Esophagus squamous epithelium (tissue), 4 donors: ENCODE measurements at regions not wholly inside any gene's neighbourhood (a gene's known extent, or its start where the extent isn't known, plus 50 kb on each side); places are given as distances from the start of the nearest gene placed in this dataset.

Experiments
- CTCF ChIP-seq, 6 experiments: fragments of 450-650 bp in 4 of 6; fragments of 200-600 bp in 2 of 6; sonication (generic) in 2 of 6; IDR thresholded peaks; one replicate each; pipeline ENCODE4 v1.5.1; 2016 to 2019; ENCODE audit warnings: antibody characterized with exemption in 6 of 6, mild to moderate bottlenecking in 4 of 6, moderate library complexity in 4 of 6
- POLR2A ChIP-seq, 4 donors: fragments of 450-650 bp; IDR thresholded peaks; one replicate each; pipeline ENCODE4 v1.6.1; 2017; ENCODE audit warnings: antibody characterized with exemption in 4 of 4, mild to moderate bottlenecking in 4 of 4, moderate library complexity in 3 of 4

- no peak for TF ChIP-seq CTCF (IDR thresholded peaks at IDR 0.05)
- TF ChIP-seq POLR2A (IDR thresholded peaks at IDR 0.05), result no peak
Measured at GRCh38 chr16:7167626-7168025, 165.0 kb upstream of the RBFOX1 start.
